ENCODE measurements at regions not wholly inside any gene's neighbourhood (a gene's known extent, or its start where the extent isn't known, plus 50 kb on each side); places are given as distances from the start of the nearest gene placed in this dataset.

DNA sequence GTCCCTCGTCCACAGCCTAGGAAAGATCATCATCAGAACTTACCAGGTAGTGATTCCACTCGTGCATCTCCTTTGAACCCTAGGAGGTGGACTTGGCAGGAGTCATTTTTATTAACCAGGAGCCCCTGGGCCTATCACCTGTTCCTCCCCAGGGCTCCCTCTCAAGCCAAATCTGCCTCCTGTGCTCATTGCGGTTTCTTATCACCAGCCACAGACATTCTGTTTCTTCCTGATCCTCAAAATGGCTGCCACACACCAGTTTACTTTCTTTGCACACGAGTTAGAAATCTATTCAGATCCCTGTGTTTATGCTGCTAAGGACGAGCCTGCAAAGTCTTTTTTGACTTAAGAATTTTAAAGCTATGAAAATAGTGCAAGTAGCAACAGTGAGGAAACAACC lies 354.5 kb upstream of the BOD1L1 start:
- Histone ChIP-seq H3K9me3 (no peaks in the 10 kb centered on the region), H3K27me3 (ENCODE audit: insufficient read depth) (no peaks in the 10 kb centered on the region), H3K9me2 (no peaks in the 10 kb centered on the region), H3F3A (replicated peaks; ENCODE audit: insufficient read depth) (peaks cover 14% of the 10 kb centered on the region), H3K4me1 (ENCODE audit: control insufficient read depth in 1 of 2, insufficient read depth in 2 of 2, low read depth in 1 of 2, low read length in 1 of 2) (peaks cover 4 to 21% of the 10 kb centered on the region in 2 experiments; a peak in 3 of 4 replicates), H4K20me1 (ENCODE audit: insufficient read depth) (no peaks in the 10 kb centered on the region), H3K79me2 (ENCODE audit: insufficient read depth) (no peaks in the 10 kb centered on the region), H3K4me2 (no peak overlapping the region), H2AFZ (ENCODE audit: low read depth) (no peak overlapping the region), H3K9ac (no peak overlapping the region), H3K4me3 (ENCODE audit: low read depth in 2 of 2, low read length in 1 of 2) (no peak overlapping the region), H3K27ac (ENCODE audit: low read depth in 2 of 2, low read length in 1 of 2) (no peak overlapping the region), H3K36me3 (replicated peaks in 1 of 2; ENCODE audit: control insufficient read depth in 1 of 2, insufficient read depth in 2 of 2, low read length in 1 of 2) (no peaks in the 10 kb centered on the region)
- POLR2A ChIA-PET: no interaction called here
- CTCF ChIA-PET: no interaction called here
- no peak for TF ChIP-seq TAF1 (IDR thresholded peaks at IDR 0.05; ENCODE audit: borderline replicate concordance, low read depth, low read length)
- no peak for TF ChIP-seq POLR2AphosphoS5 (IDR thresholded peaks at IDR 0.05; ENCODE audit: low read depth, low read length)
- no peak for TF ChIP-seq FOXJ3 (CRISPR knock-in tag; IDR thresholded peaks at IDR 0.05)
- TF ChIP-seq JUND (IDR thresholded peaks at IDR 0.05): no peak
- TF ChIP-seq MXI1 (IDR thresholded peaks at IDR 0.05; ENCODE audit: low read depth, low read length): no peak
- TF ChIP-seq, protein P1, sequence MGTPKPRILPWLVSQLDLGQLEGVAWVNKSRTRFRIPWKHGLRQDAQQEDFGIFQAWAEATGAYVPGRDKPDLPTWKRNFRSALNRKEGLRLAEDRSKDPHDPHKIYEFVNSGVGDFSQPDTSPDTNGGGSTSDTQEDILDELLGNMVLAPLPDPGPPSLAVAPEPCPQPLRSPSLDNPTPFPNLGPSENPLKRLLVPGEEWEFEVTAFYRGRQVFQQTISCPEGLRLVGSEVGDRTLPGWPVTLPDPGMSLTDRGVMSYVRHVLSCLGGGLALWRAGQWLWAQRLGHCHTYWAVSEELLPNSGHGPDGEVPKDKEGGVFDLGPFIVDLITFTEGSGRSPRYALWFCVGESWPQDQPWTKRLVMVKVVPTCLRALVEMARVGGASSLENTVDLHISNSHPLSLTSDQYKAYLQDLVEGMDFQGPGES (IDR thresholded peaks at IDR 0.05; ENCODE audit: low read depth, low read length): no peak
- TF ChIP-seq, protein P2, sequence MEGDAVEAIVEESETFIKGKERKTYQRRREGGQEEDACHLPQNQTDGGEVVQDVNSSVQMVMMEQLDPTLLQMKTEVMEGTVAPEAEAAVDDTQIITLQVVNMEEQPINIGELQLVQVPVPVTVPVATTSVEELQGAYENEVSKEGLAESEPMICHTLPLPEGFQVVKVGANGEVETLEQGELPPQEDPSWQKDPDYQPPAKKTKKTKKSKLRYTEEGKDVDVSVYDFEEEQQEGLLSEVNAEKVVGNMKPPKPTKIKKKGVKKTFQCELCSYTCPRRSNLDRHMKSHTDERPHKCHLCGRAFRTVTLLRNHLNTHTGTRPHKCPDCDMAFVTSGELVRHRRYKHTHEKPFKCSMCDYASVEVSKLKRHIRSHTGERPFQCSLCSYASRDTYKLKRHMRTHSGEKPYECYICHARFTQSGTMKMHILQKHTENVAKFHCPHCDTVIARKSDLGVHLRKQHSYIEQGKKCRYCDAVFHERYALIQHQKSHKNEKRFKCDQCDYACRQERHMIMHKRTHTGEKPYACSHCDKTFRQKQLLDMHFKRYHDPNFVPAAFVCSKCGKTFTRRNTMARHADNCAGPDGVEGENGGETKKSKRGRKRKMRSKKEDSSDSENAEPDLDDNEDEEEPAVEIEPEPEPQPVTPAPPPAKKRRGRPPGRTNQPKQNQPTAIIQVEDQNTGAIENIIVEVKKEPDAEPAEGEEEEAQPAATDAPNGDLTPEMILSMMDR (IDR thresholded peaks at IDR 0.05): no peak
- TF ChIP-seq, protein P3, sequence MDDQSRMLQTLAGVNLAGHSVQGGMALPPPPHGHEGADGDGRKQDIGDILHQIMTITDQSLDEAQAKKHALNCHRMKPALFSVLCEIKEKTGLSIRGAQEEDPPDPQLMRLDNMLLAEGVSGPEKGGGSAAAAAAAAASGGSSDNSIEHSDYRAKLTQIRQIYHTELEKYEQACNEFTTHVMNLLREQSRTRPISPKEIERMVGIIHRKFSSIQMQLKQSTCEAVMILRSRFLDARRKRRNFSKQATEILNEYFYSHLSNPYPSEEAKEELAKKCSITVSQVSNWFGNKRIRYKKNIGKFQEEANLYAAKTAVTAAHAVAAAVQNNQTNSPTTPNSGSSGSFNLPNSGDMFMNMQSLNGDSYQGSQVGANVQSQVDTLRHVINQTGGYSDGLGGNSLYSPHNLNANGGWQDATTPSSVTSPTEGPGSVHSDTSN (IDR thresholded peaks at IDR 0.05): no peak
- TF ChIP-seq, protein P4, sequence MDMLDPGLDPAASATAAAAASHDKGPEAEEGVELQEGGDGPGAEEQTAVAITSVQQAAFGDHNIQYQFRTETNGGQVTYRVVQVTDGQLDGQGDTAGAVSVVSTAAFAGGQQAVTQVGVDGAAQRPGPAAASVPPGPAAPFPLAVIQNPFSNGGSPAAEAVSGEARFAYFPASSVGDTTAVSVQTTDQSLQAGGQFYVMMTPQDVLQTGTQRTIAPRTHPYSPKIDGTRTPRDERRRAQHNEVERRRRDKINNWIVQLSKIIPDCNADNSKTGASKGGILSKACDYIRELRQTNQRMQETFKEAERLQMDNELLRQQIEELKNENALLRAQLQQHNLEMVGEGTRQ (IDR thresholded peaks at IDR 0.05; ENCODE audit: borderline replicate concordance, low read depth, low read length): no peak
- TF ChIP-seq EP300 (IDR thresholded peaks at IDR 0.05; ENCODE audit: borderline replicate concordance in 1 of 2, low read depth in 1 of 2, low read length in 1 of 2): no peak
- TF ChIP-seq RFX5 (IDR thresholded peaks at IDR 0.05; ENCODE audit: low read length): no peak
- TF ChIP-seq FOSL2 (IDR thresholded peaks at IDR 0.05; ENCODE audit: borderline replicate concordance, low read depth): no peak
- no peak for TF ChIP-seq RAD21 (IDR thresholded peaks at IDR 0.05; ENCODE audit: low read length)
- no peak for TF ChIP-seq ELF1 (IDR thresholded peaks at IDR 0.05)
- TF ChIP-seq, protein P5, sequence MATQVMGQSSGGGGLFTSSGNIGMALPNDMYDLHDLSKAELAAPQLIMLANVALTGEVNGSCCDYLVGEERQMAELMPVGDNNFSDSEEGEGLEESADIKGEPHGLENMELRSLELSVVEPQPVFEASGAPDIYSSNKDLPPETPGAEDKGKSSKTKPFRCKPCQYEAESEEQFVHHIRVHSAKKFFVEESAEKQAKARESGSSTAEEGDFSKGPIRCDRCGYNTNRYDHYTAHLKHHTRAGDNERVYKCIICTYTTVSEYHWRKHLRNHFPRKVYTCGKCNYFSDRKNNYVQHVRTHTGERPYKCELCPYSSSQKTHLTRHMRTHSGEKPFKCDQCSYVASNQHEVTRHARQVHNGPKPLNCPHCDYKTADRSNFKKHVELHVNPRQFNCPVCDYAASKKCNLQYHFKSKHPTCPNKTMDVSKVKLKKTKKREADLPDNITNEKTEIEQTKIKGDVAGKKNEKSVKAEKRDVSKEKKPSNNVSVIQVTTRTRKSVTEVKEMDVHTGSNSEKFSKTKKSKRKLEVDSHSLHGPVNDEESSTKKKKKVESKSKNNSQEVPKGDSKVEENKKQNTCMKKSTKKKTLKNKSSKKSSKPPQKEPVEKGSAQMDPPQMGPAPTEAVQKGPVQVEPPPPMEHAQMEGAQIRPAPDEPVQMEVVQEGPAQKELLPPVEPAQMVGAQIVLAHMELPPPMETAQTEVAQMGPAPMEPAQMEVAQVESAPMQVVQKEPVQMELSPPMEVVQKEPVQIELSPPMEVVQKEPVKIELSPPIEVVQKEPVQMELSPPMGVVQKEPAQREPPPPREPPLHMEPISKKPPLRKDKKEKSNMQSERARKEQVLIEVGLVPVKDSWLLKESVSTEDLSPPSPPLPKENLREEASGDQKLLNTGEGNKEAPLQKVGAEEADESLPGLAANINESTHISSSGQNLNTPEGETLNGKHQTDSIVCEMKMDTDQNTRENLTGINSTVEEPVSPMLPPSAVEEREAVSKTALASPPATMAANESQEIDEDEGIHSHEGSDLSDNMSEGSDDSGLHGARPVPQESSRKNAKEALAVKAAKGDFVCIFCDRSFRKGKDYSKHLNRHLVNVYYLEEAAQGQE (IDR thresholded peaks at IDR 0.05; ENCODE audit: low read depth, low read length): no peak
- no peak for TF ChIP-seq SIN3A (IDR thresholded peaks at IDR 0.05; ENCODE audit: borderline replicate concordance, low read depth, low read length)
- no peak for TF ChIP-seq FOXM1 (IDR thresholded peaks at IDR 0.05; ENCODE audit: low read depth)
- TF ChIP-seq, protein P6, sequence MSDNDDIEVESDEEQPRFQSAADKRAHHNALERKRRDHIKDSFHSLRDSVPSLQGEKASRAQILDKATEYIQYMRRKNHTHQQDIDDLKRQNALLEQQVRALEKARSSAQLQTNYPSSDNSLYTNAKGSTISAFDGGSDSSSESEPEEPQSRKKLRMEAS (IDR thresholded peaks at IDR 0.05; ENCODE audit: low read depth): no peak
- TF ChIP-seq NRF1 (IDR thresholded peaks at IDR 0.05; ENCODE audit: low read depth, low read length): no peak
- DNase-seq: no peak
- 86% methylated on average over 5 of the region's 5 CpGs for WGBS (ENCODE audit: low lambda C conversion rate)

All from SK-N-SH (cell line).